Gastrocnemius medialis (tissue), 4 donors: ENCODE measurements at regions not wholly inside any gene's neighbourhood (a gene's known extent, or its start where the extent isn't known, plus 50 kb on each side); places are given as distances from the start of the nearest gene placed in this dataset.

Experiments used
- ATAC-seq, 2 donors: fragments of 150-250 bp; one replicate each; pipeline ENCODE4 v1.9.1; 2016
- DNase-seq, 2 donors: peaks; one replicate each; pipeline ENCODE4 v3.0.0-alpha.2; 2019
- H3K27ac ChIP-seq, 4 donors: fragments of 200-600 bp; sonication (generic); 1 replicate in 1 of 4; 2 replicates in 3 of 4; pipeline ENCODE4 v1.5.1; 2016 to 2018; ENCODE audit warnings: mild to moderate bottlenecking in 2 of 4, moderate library complexity in 1 of 4
- H3K27me3 ChIP-seq, 3 donors: fragments of 200-600 bp; sonication (generic) in 2 of 3; 1 replicate in 1 of 3; 2 replicates in 2 of 3; pipeline versions ENCODE4 v1.5.1 to v1.6.0; 2016 to 2019; ENCODE audit warnings: mild to moderate bottlenecking in 1 of 3, moderate library complexity in 1 of 3
- H3K36me3 ChIP-seq, 2 donors: fragments of 200-600 bp; sonication (generic) in 1 of 2; one replicate each; pipeline ENCODE4 v1.5.1; 2017 to 2018
- H3K4me1 ChIP-seq, 2 donors: fragments of 200-600 bp; sonication (generic) in 1 of 2; one replicate each; pipeline ENCODE4 v1.5.1; 2016 to 2017; ENCODE audit warnings: mild to moderate bottlenecking in 2 of 2
- H3K4me3 ChIP-seq, 4 donors: fragments of 200-600 bp; sonication (generic) in 3 of 4; 1 replicate in 1 of 4; 2 replicates in 3 of 4; pipeline ENCODE4 v1.5.1; 2016 to 2019; ENCODE audit warnings: mild to moderate bottlenecking in 2 of 4
- H3K9me3 ChIP-seq, 3 donors: fragments of 200-600 bp; sonication (generic) in 2 of 3; 1 replicate in 1 of 3; 2 replicates in 2 of 3; pipeline ENCODE4 v1.5.1; 2016 to 2019
- CTCF ChIP-seq, 5 experiments: fragments of 450-650 bp in 3 of 5; fragments of 200-600 bp in 2 of 5; sonication (generic) in 2 of 5; IDR thresholded peaks in 4 of 5; conservative IDR thresholded peaks in 1 of 5; 1 replicate in 4 of 5; 2 replicates in 1 of 5; pipeline ENCODE4 v1.5.1; 2016 to 2019; ENCODE audit warnings: antibody characterized with exemption in 5 of 5, mild to moderate bottlenecking in 3 of 5, moderate library complexity in 3 of 5
- POLR2A ChIP-seq, 2 donors: fragments of 450-650 bp; IDR thresholded peaks; one replicate each; pipeline ENCODE4 v1.6.1; 2017; ENCODE audit warnings: antibody characterized with exemption in 2 of 2, mild to moderate bottlenecking in 2 of 2, moderate library complexity in 2 of 2
- in situ Hi-C, 4 donors: fragments of 200-750 bp; cut with MboI; loops; one replicate each; pipeline versions ENCODE4 v1.15.0 to v1.8.0; 2017; ENCODE audit warnings: low sequenced_read_pairs in 4 of 4
- intact Hi-C: fragments of 100-400 bp; cut with DNase I; formaldehyde crosslinking; loops from one replicate; pipeline ENCODE4 v1.15.1; 2023; ENCODE audit warnings: low total_unique reads

GRCh38 chr1:187409341-187409740 is 580.6 kb downstream of the PLA2G4A start:
- H3K36me3 ChIP-seq: no peaks in the 10 kb centered on the region
- DNase-seq (no peak), ATAC-seq (no peak)
- no peak overlapping the region for H3K4me3 ChIP-seq
- TF ChIP-seq POLR2A (IDR thresholded peaks at IDR 0.05) (no peak), CTCF (IDR thresholded peaks at IDR 0.05 in 4 of 5, conservative IDR thresholded peaks at IDR 0.05 in 1 of 5) (no peak)
- no peaks in the 10 kb centered on the region for H3K4me1 ChIP-seq
- in situ Hi-C loops (no loop called here), intact Hi-C loops (no loop called here)
- H3K9me3 ChIP-seq: no peaks in the 10 kb centered on the region
- no peak overlapping the region for H3K27ac ChIP-seq
- H3K27me3 ChIP-seq: no peaks in the 10 kb centered on the region

- intact Hi-C loops (no loop called here), in situ Hi-C loops (no loop called here)
- H3K27ac ChIP-seq: no peak overlapping the region
- H3K4me3 ChIP-seq: no peak overlapping the region
- H3K27me3 ChIP-seq: no peaks in the 10 kb centered on the region
- TF ChIP-seq POLR2A (IDR thresholded peaks at IDR 0.05) (no peak), CTCF (IDR thresholded peaks at IDR 0.05 in 4 of 5, conservative IDR thresholded peaks at IDR 0.05 in 1 of 5) (no peak)
- H3K9me3 ChIP-seq: no peaks in the 10 kb centered on the region
- no peaks in the 10 kb centered on the region for H3K4me1 ChIP-seq
- DNase-seq (no peak), ATAC-seq (no peak)
- H3K36me3 ChIP-seq: no peaks in the 10 kb centered on the region
Observed at GRCh38 chr1:187411118-187411517, 582.4 kb downstream of the PLA2G4A start.

GRCh38 chr1:187413405-187414169 is 584.8 kb downstream of the PLA2G4A start:
- H3K4me3 ChIP-seq: no peak overlapping the region
- TF ChIP-seq POLR2A (IDR thresholded peaks at IDR 0.05) (no peak), CTCF (IDR thresholded peaks at IDR 0.05 in 4 of 5, conservative IDR thresholded peaks at IDR 0.05 in 1 of 5) (no peak)
- H3K27me3 ChIP-seq: no peaks in the 10 kb centered on the region
- in situ Hi-C loops: no loop called here
- H3K4me1 ChIP-seq: no peaks in the 10 kb centered on the region
- intact Hi-C loops: no loop called here
- no peak for ATAC-seq
- DNase-seq: no peak
- no peaks in the 10 kb centered on the region for H3K9me3 ChIP-seq
- H3K36me3 ChIP-seq: no peaks in the 10 kb centered on the region
- H3K27ac ChIP-seq: no peak overlapping the region

- Histone ChIP-seq H3K4me3 (no peak overlapping the region), H3K9me3 (no peaks in the 10 kb centered on the region), H3K27ac (no peak overlapping the region), H3K4me1 (no peaks in the 10 kb centered on the region), H3K36me3 (no peaks in the 10 kb centered on the region), H3K27me3 (no peaks in the 10 kb centered on the region)
- DNase-seq (no peak), ATAC-seq (no peak)
- no peak for TF ChIP-seq CTCF (IDR thresholded peaks at IDR 0.05 in 4 of 5, conservative IDR thresholded peaks at IDR 0.05 in 1 of 5)
- TF ChIP-seq POLR2A (IDR thresholded peaks at IDR 0.05): no peak
- intact Hi-C loops: no loop called here
- in situ Hi-C loops: no loop called here
Observed at GRCh38 chr1:187415065-187415464, 586.3 kb downstream of the PLA2G4A start.

GRCh38 chr1:187417520-187417919 is 588.8 kb downstream of the PLA2G4A start:
- in situ Hi-C loops (no loop called here), intact Hi-C loops (no loop called here)
- Histone ChIP-seq H3K9me3 (no peaks in the 10 kb centered on the region), H3K4me3 (no peak overlapping the region), H3K27me3 (no peaks in the 10 kb centered on the region), H3K4me1 (no peaks in the 10 kb centered on the region), H3K27ac (no peak overlapping the region), H3K36me3 (no peaks in the 10 kb centered on the region)
- no peak for TF ChIP-seq CTCF (IDR thresholded peaks at IDR 0.05 in 4 of 5, conservative IDR thresholded peaks at IDR 0.05 in 1 of 5)
- TF ChIP-seq POLR2A (IDR thresholded peaks at IDR 0.05): no peak
- no peak for DNase-seq
- no peak for ATAC-seq
